Adrenal gland (tissue), 5 donors: ENCODE measurements at regions not wholly inside any gene's neighbourhood (a gene's known extent, or its start where the extent isn't known, plus 50 kb on each side); places are given as distances from the start of the nearest gene placed in this dataset.

Experiments used
- CTCF ChIP-seq, 6 experiments: fragments of 450-650 bp in 4 of 6; fragments of 200-600 bp in 2 of 6; sonication (generic) in 1 of 6; IDR thresholded peaks; 1 replicate in 5 of 6; 2 replicates in 1 of 6; pipeline versions ENCODE4 v1.5.1 to v1.8.0; 2016 to 2021; ENCODE audit warnings: antibody characterized with exemption in 6 of 6, mild to moderate bottlenecking in 2 of 6, moderate library complexity in 1 of 6
- POLR2A ChIP-seq, 2 donors: fragments of 450-650 bp; IDR thresholded peaks; one replicate each; pipeline ENCODE4 v1.6.1; 2017; ENCODE audit warnings: antibody characterized with exemption in 2 of 2, mild to moderate bottlenecking in 2 of 2, moderate library complexity in 1 of 2
- donor health status: DM: no; HTN: no; CAD: no.

GRCh38 chr16:73253922-73254480 is 206.1 kb upstream of the ZFHX3 start:
- TF ChIP-seq CTCF (IDR thresholded peaks at IDR 0.05) (no peak), POLR2A (IDR thresholded peaks at IDR 0.05) (no peak)
